PC-3 (cell line): ENCODE measurements at regions not wholly inside any gene's neighbourhood (a gene's known extent, or its start where the extent isn't known, plus 50 kb on each side); places are given as distances from the start of the nearest gene placed in this dataset.
A peak's percentile ranks its signal among the peaks of the same experiment; 100 is the strongest.

Experiments used
- ATAC-seq: fragments of 200-7000 bp; cut with Tn5 transposase; 2 replicates; pipeline ENCODE4 v1.9.1; 2020; ENCODE audit warnings: mild to moderate bottlenecking, moderate library complexity
- BruUV-seq: library from RNA; stranded (reverse); fragments of 400-500 nt; replicated peaks from 2 replicates; lab custom pipeline; 2021; lab: Mats Ljungman, UMichigan
- CTCF ChIA-PET: fragments of 300-600 bp; sonication (Branson Sonifier 250); formaldehyde crosslinking; loops from one replicate; lab custom pipeline; 2022; ENCODE audit warnings: antibody characterized with exemption; lab: Charles Lee
- POLR2A ChIA-PET: fragments of 300-600 bp; sonication (Branson Sonifier 250); formaldehyde crosslinking; loops from one replicate; lab custom pipeline; 2022; ENCODE audit warnings: antibody characterized with exemption; ENCODE audit not compliant: unreplicated experiment; lab: Charles Lee
- DNase-seq: peaks from one replicate; pipeline ENCODE4 v3.0.0-alpha.2; 2015
- H2AFZ ChIP-seq: fragments of 300-600 bp; sonication (generic); 2 replicates; pipeline ENCODE4 v1.6.0; 2016; ENCODE audit warnings: antibody characterized with exemption, low read length
- H3F3A ChIP-seq: fragments of 300-600 bp; sonication (generic); one replicate; pipeline ENCODE4 v1.6.0; 2017; ENCODE audit warnings: antibody characterized with exemption, low read length, control low read depth, mild to moderate bottlenecking; ENCODE audit not compliant: unreplicated experiment
- H3K27ac ChIP-seq: fragments of 300-600 bp; sonication (generic); 2 replicates; pipeline ENCODE4 v1.5.1; 2016; ENCODE audit warnings: mild to moderate bottlenecking, low read length
- H3K27me3 ChIP-seq: fragments of 300-600 bp; sonication (generic); 2 replicates; pipeline ENCODE4 v1.6.1; 2016; ENCODE audit warnings: low read length, mixed read lengths
- H3K36me3 ChIP-seq: fragments of 300-600 bp; sonication (generic); 2 replicates; pipeline ENCODE4 v1.6.1; 2016; ENCODE audit warnings: low read depth, mixed run types, low read length, mixed read lengths
- H3K4me1 ChIP-seq: fragments of 300-600 bp; sonication (generic); 2 replicates; pipeline ENCODE4 v1.5.1; 2016; ENCODE audit warnings: low read length; ENCODE audit not compliant: insufficient read depth
- H3K4me2 ChIP-seq: fragments of 300-600 bp; sonication (generic); 2 replicates; pipeline ENCODE4 v1.6.0; 2016; ENCODE audit warnings: low read length
- H3K4me3 ChIP-seq: fragments of 300-600 bp; sonication (generic); 2 replicates; pipeline ENCODE4 v1.5.1; 2016; ENCODE audit warnings: mild to moderate bottlenecking, low read length, mixed read lengths
- H3K79me2 ChIP-seq: fragments of 300-600 bp; sonication (generic); 2 replicates; pipeline ENCODE4 v1.6.1; 2017; ENCODE audit warnings: low read length, mixed read lengths
- H3K9ac ChIP-seq: fragments of 300-600 bp; sonication (generic); 2 replicates; pipeline ENCODE4 v1.6.0; 2016; ENCODE audit warnings: mild to moderate bottlenecking, low read length
- H3K9me2 ChIP-seq: fragments of 300-600 bp; sonication (generic); replicated peaks from 2 replicates; pipeline ENCODE4 v1.6.1; 2016; ENCODE audit warnings: mixed run types, low read length, mixed read lengths
- H3K9me3 ChIP-seq: fragments of 300-600 bp; sonication (generic); 2 replicates; pipeline ENCODE4 v1.6.1; 2016; ENCODE audit warnings: low read length, mixed read lengths
- H4K20me1 ChIP-seq: fragments of 300-600 bp; sonication (generic); 2 replicates; pipeline ENCODE4 v1.6.1; 2016; ENCODE audit warnings: low read length, mixed read lengths
- CTCF ChIP-seq: fragments of 300-600 bp; sonication (generic); conservative IDR thresholded peaks from 2 replicates; pipeline ENCODE4 v1.5.1; 2017; ENCODE audit warnings: antibody characterized with exemption, low read depth, mild to moderate bottlenecking, low read length
- EZH2 ChIP-seq: fragments of 300-600 bp; sonication (generic); IDR thresholded peaks from one replicate; pipeline ENCODE4 v1.6.1; 2017; ENCODE audit warnings: antibody characterized with exemption, mild to moderate bottlenecking, low read length; ENCODE audit not compliant: unreplicated experiment
- EZH2phosphoT487 ChIP-seq: fragments of 300-600 bp; sonication (generic); IDR thresholded peaks from 2 replicates; pipeline ENCODE4 v1.6.1; 2018; ENCODE audit warnings: mild to moderate bottlenecking, antibody characterized with exemption, low read length, borderline replicate concordance
- intact Hi-C: fragments of 100-400 bp; cut with micrococcal nuclease; formaldehyde crosslinking; loops from 2 replicates; pipeline ENCODE4 v1.9.0; 2023

DNA sequence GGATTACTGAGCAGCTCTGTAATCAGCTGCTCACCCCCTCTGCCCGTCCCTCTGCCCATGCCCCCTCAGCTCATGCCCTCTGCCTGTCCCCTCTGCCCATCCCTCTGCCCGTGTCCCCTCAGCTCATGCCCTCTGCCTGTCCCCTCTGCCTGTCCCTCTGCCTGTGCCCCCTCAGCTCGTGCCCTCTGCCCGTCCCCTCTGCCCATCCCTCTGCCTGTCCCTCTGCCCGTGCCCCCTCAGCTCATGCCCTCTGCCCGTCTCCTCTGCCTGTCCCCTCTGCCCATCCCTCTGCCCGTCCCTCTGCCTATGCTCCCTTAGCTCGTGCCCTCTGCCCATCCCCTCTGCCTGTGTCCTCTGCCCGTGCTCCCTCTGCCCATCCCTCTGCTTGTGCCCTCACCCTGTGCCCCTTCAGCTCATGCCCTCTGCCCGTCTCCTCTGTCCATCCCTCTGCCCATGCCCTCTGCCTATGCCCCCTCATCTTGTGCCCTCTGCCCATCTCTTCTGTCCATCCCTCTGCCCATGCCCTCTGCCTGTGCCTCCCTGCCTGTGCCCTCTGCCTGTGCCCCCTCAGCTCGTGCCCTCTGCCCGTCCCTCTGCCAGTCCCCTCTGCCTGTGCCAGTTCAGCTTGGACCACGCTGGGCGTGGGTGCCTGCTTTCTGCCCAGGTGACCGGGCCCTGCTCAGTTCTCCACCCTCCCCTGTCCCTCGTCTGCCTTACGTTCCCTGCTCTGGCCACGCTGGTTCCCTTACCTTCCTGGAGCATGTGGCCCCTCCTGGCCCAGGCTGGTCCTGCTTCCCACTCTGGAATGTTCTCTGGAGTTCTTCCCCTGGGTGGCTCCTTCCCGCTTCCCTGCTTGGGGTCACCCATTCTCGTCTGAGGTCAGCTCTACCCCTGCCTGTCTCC lies 97.6 kb downstream of the NPIPB11 start:
- CTCF ChIA-PET = no interaction called here
- H3K9me3 ChIP-seq = no peaks in the 10 kb centered on the region

DNA sequence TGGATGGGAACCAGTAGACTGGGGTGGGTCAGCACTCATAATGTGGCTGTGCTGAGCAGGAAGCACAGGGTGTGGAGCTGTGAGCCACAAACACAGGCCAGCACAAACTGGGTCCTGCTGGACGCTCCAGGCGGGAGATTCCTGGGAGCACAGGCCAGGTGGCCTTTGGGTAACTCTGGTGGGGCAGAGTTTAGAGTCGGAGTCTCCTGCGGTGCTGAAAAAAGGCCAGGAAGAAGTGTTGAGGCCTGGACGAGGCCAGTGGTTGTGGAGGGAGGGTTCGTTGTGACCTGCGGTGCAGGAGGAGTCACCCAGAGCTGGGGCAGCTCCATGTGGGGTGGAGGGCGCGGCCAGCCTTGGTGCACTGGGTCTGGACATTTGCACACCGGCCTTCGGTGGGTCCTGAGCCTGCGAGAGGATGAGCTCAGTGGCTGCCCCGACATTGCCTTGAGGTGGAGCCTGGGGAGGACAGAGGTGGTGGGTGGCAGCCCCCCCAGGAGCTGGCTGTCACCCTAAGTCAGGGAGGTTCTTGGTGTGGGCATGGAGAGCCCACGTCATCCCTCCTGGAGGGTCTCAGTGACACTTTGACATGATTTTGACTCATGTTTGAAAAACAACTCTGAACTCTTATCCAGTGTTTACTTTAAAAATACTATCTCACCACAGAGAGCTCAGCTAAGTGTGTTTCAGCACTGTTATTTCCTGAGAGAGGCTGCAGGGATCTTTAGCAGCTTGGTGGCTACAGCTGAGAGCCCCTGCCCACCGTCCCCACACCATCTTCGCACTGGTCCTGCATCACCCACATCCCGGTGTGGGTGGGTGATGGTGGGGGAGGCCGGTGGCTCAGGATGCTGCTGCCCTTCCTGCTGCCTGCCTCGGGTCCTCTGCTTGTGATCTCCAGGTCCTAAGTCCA lies 98.7 kb downstream of the NPIPB11 start:
- Histone ChIP-seq H3F3A (no peaks in the 10 kb centered on the region), H3K9ac (peak overlapping the region; percentile 20; the same call in 1 of the 2 replicates), H3K9me3 (no peaks in the 10 kb centered on the region), H3K27ac (peak overlapping the region; percentile 41), H3K9me2 (no peaks in the 10 kb centered on the region), H3K79me2 (no peaks in the 10 kb centered on the region), H3K27me3 (no peaks in the 10 kb centered on the region), H3K4me1 (peaks cover 11% of the 10 kb centered on the region; the same call in 1 of the 2 replicates), H4K20me1 (no peaks in the 10 kb centered on the region), H3K4me2 (no peak overlapping the region), H3K36me3 (no peaks in the 10 kb centered on the region), H3K4me3 (no peak overlapping the region), H2AFZ (no peak overlapping the region)
- ChIA-PET POLR2A (no interaction called here), CTCF (no interaction called here)
- DNase-seq (peak; percentile 7), ATAC-seq (peak; percentile 56)
- intact Hi-C loops = no loop called here
- no peak for TF ChIP-seq EZH2
- no peak for TF ChIP-seq CTCF
- no peak for TF ChIP-seq EZH2phosphoT487
- BruUV-seq = no TSS peak

More for the DNA sequence above, 97.6 kb downstream of the NPIPB11 start:
- DNase-seq (no peak), ATAC-seq (no peak)
- Histone ChIP-seq H3K27ac (no peak overlapping the region), H3K4me1 (peaks cover 11% of the 10 kb centered on the region; the same call in 1 of the 2 replicates), H3K4me2 (no peak overlapping the region), H2AFZ (no peak overlapping the region), H3K36me3 (no peaks in the 10 kb centered on the region), H3K4me3 (no peak overlapping the region), H3K9me2 (no peaks in the 10 kb centered on the region), H3F3A (no peaks in the 10 kb centered on the region), H3K79me2 (no peaks in the 10 kb centered on the region), H4K20me1 (no peaks in the 10 kb centered on the region), H3K27me3 (no peaks in the 10 kb centered on the region), H3K9ac (no peak overlapping the region)
- TF ChIP-seq CTCF (no peak), EZH2phosphoT487 (no peak), EZH2 (no peak)
- intact Hi-C loops = no loop called here
- BruUV-seq = no TSS peak
- POLR2A ChIA-PET = no interaction called here
